Inflammatory macrophage treated with lipopolysaccharide for 4 hours (primary cell): ENCODE measurements at regions not wholly inside any gene's neighbourhood (a gene's known extent, or its start where the extent isn't known, plus 50 kb on each side); places are given as distances from the start of the nearest gene placed in this dataset.
"Not testable (repeated sequence)": the region's sequence is repeated elsewhere in the genome, so short reads cannot be mapped to it uniquely, and the experiment has no call there.

Experiments
- DNase-seq: peaks from one replicate; pipeline ENCODE4 v3.0.0-alpha.2; 2020

GRCh38 chr11:71638801-71639519, 56.3 kb upstream of the KRTAP5-11 start:
- peak; percentile 13 for DNase-seq

GRCh38 chr11:71639520-71639849, 56.8 kb upstream of the KRTAP5-11 start:
- not testable (repeated sequence) for DNase-seq

GRCh38 chr11:71639916-71640315, 57.2 kb upstream of the KRTAP5-11 start:
- not testable (repeated sequence) for DNase-seq

- DNase-seq: not testable (repeated sequence)
These were observed 64.4 kb upstream of the KRTAP5-11 start for GRCh38 chr11:71647078-71647477.

- not testable (repeated sequence) for DNase-seq
These were observed 70.3 kb upstream of the KRTAP5-11 start for GRCh38 chr11:71652998-71653397.

GRCh38 chr11:71654423-71654822, 71.7 kb upstream of the KRTAP5-11 start:
- DNase-seq: not testable (repeated sequence)

GRCh38 chr11:71655041-71655440, 72.4 kb upstream of the KRTAP5-11 start:
- DNase-seq: not testable (repeated sequence)

- not testable (repeated sequence) for DNase-seq
These were observed 73.8 kb upstream of the KRTAP5-11 start for GRCh38 chr11:71656513-71656912.

- not testable (repeated sequence) for DNase-seq
These were observed 82.3 kb upstream of the KRTAP5-11 start for GRCh38 chr11:71664941-71665340.

GRCh38 chr11:71698110-71698509, 115.4 kb upstream of the KRTAP5-11 start:
- not testable (repeated sequence) for DNase-seq

GRCh38 chr11:71698961-71699360, 116.3 kb upstream of the KRTAP5-11 start:
- DNase-seq: not testable (repeated sequence)

- DNase-seq: not testable (repeated sequence)
These were observed 119.0 kb upstream of the KRTAP5-11 start for GRCh38 chr11:71701435-71702291.

GRCh38 chr11:71705086-71705737, 122.5 kb upstream of the KRTAP5-11 start:
- not testable (repeated sequence) for DNase-seq

GRCh38 chr11:71705738-71706432, 123.2 kb upstream of the KRTAP5-11 start:
- not testable (repeated sequence) for DNase-seq

GRCh38 chr11:71707083-71707482, 124.4 kb upstream of the KRTAP5-11 start:
- DNase-seq: not testable (repeated sequence)

- not testable (repeated sequence) for DNase-seq
These were observed 123.5 kb upstream of the DEFB108B start for GRCh38 chr11:71709541-71709940.

- not testable (repeated sequence) for DNase-seq
These were observed 122.8 kb upstream of the DEFB108B start for GRCh38 chr11:71710171-71710671.

- DNase-seq: not testable (repeated sequence)
These were observed 122.2 kb upstream of the DEFB108B start for GRCh38 chr11:71710701-71711385.

- DNase-seq: not testable (repeated sequence)
These were observed 120.7 kb upstream of the DEFB108B start for GRCh38 chr11:71712350-71712749.

- not testable (repeated sequence) for DNase-seq
These were observed 120.2 kb upstream of the DEFB108B start for GRCh38 chr11:71712846-71713245.

- not testable (repeated sequence) for DNase-seq
These were observed 118.5 kb upstream of the DEFB108B start for GRCh38 chr11:71714510-71714909.

- not testable (repeated sequence) for DNase-seq
These were observed 111.2 kb upstream of the DEFB108B start for GRCh38 chr11:71721840-71722239.
